ENCODE measurements at regions not wholly inside any gene's neighbourhood (a gene's known extent, or its start where the extent isn't known, plus 50 kb on each side); places are given as distances from the start of the nearest gene placed in this dataset.

DNA sequence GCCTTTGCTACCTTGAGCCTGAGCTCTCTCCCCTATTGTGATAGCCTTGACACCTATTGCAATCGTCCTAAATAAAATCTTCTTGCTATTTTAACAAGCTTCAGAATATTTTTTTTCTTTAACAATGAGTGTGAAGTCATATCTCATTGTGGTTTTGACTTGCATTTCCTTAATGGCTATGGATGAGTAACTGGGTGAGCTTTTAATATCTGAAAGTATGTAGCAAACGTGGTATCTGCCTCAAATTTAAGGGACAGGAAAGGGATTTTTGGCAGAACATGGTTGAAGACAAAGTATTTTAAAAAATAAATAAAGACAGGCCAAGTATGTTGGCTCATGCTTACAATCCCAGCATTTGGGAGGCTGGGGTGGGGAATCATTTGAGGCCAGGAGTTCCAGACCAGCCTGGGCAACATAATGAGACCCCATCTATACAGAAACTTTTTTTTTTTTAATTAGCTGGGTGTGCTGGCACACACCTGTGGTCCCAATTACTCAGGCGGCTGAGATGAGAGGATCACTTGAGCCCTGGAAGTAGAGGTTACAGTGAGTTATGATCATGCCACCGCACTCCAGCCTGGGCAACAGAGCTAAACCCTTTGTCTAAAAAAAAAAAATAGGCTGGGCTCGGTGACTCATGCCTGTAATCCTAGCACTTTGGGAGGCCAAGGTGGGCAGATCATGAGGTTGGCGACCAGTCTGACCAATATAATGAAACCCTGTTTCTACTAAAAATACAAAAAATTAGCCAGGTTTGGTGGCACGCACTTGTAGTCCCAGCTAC lies 319.3 kb upstream of the NRP1 start:
- Histone ChIP-seq H4K8ac (replicated peaks; ENCODE audit: insufficient read length, low read depth, low read length) (no peak overlapping the region), H2AFZ (ENCODE audit: low read length) (no peak overlapping the region), H2AK5ac (ENCODE audit: insufficient read length, low read length) (no peak overlapping the region), H3K27me3 (ENCODE audit: insufficient read depth, low read length) (no peaks in the 10 kb centered on the region), H4K20me1 (ENCODE audit: control insufficient read depth, insufficient read depth, insufficient read length) (no peaks in the 10 kb centered on the region), H3K23me2 (ENCODE audit: insufficient read length, low read depth, low read length, poor library complexity, severe bottlenecking) (no peaks in the 10 kb centered on the region), H3T11ph (ENCODE audit: low read length) (no peak overlapping the region), H3K27ac (ENCODE audit: insufficient read length, low read depth, low read length) (no peak overlapping the region), H3K4ac (ENCODE audit: low read depth, low read length) (no peak overlapping the region), H3K23ac (ENCODE audit: insufficient read length, low read depth, low read length) (no peak overlapping the region), H2BK120ac (ENCODE audit: low read depth, low read length, poor library complexity, severe bottlenecking) (no peak overlapping the region), H2BK20ac (ENCODE audit: low read depth, low read length, poor library complexity, severe bottlenecking) (no peak overlapping the region), H3K79me2 (ENCODE audit: insufficient read depth, low read length) (no peaks in the 10 kb centered on the region), H3K4me1 (ENCODE audit: insufficient read depth, low read length) (no peaks in the 10 kb centered on the region), H3K4me2 (ENCODE audit: insufficient read depth, insufficient read length, low read length) (no peak overlapping the region), H3K9me3 (ENCODE audit: control insufficient read depth, low read depth, low read length) (no peaks in the 10 kb centered on the region), H4K91ac (ENCODE audit: insufficient read length, low read depth, low read length) (no peak overlapping the region), H3K79me1 (ENCODE audit: insufficient read depth, low read depth, low read length, poor library complexity, severe bottlenecking) (no peaks in the 10 kb centered on the region), H3K18ac (ENCODE audit: insufficient read length, low read depth, low read length) (no peak overlapping the region), H2BK5ac (ENCODE audit: insufficient read length, low read length) (no peak overlapping the region), H3K56ac (ENCODE audit: insufficient read length, low read depth, low read length) (no peak overlapping the region), H2BK12ac (ENCODE audit: insufficient read length, low read depth, low read length) (no peak overlapping the region), H3K14ac (ENCODE audit: insufficient read depth, low read length) (no peak overlapping the region), H2BK15ac (ENCODE audit: low read depth, low read length) (no peak overlapping the region), H3K9ac (ENCODE audit: extremely low read depth, insufficient read length, low read length) (no peak overlapping the region), H4K5ac (ENCODE audit: insufficient read length, low read depth, low read length) (no peak overlapping the region)
- whole genome bisulfite sequencing (ENCODE audit: extremely low coverage, insufficient read length, low lambda C conversion rate), result no CpG with 5 or more reads among the region's 7 CpGs
- H3K27ac Mint-ChIP-seq, result no peak overlapping the region; a peak in 1 of 7 replicates
- H3K4me3 Mint-ChIP-seq, result no peak overlapping the region
- TF ChIP-seq, protein P1, sequence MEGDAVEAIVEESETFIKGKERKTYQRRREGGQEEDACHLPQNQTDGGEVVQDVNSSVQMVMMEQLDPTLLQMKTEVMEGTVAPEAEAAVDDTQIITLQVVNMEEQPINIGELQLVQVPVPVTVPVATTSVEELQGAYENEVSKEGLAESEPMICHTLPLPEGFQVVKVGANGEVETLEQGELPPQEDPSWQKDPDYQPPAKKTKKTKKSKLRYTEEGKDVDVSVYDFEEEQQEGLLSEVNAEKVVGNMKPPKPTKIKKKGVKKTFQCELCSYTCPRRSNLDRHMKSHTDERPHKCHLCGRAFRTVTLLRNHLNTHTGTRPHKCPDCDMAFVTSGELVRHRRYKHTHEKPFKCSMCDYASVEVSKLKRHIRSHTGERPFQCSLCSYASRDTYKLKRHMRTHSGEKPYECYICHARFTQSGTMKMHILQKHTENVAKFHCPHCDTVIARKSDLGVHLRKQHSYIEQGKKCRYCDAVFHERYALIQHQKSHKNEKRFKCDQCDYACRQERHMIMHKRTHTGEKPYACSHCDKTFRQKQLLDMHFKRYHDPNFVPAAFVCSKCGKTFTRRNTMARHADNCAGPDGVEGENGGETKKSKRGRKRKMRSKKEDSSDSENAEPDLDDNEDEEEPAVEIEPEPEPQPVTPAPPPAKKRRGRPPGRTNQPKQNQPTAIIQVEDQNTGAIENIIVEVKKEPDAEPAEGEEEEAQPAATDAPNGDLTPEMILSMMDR (conservative IDR thresholded peaks at IDR 0.05), result no peak
- peaks cover 1% of the 10 kb centered on the region; the same call in 1 of the 2 replicates for H3K27me3 Mint-ChIP-seq (ENCODE audit: low read depth)
- peaks cover 2 to 3% of the 10 kb centered on the region in 2 experiments for H3K4me1 Mint-ChIP-seq
- peaks cover 22 to 23% of the 10 kb centered on the region in 2 experiments for H3K9me3 Mint-ChIP-seq
- peaks cover 7 to 34% (median 12%) of the 10 kb centered on the region in 3 experiments; a peak in 5 of 7 replicates for H3K36me3 Mint-ChIP-seq (ENCODE audit: insufficient read depth in 1 of 3, low read depth in 3 of 3)
- no peak for DNase-seq

Measured in H9 (cell line).